ENCODE measurements at regions not wholly inside any gene's neighbourhood (a gene's known extent, or its start where the extent isn't known, plus 50 kb on each side); places are given as distances from the start of the nearest gene placed in this dataset.

GRCh38 chr5:89087128-89087527 is 204.1 kb upstream of the MEF2C start:
- TF ChIP-seq, protein P1, sequence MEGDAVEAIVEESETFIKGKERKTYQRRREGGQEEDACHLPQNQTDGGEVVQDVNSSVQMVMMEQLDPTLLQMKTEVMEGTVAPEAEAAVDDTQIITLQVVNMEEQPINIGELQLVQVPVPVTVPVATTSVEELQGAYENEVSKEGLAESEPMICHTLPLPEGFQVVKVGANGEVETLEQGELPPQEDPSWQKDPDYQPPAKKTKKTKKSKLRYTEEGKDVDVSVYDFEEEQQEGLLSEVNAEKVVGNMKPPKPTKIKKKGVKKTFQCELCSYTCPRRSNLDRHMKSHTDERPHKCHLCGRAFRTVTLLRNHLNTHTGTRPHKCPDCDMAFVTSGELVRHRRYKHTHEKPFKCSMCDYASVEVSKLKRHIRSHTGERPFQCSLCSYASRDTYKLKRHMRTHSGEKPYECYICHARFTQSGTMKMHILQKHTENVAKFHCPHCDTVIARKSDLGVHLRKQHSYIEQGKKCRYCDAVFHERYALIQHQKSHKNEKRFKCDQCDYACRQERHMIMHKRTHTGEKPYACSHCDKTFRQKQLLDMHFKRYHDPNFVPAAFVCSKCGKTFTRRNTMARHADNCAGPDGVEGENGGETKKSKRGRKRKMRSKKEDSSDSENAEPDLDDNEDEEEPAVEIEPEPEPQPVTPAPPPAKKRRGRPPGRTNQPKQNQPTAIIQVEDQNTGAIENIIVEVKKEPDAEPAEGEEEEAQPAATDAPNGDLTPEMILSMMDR (IDR thresholded peaks at IDR 0.05; ENCODE audit: insufficient read depth, low read depth, low read length, missing control alignments) = no peak
- DNase-seq (ENCODE audit: low read depth) = no peak
- H3K4me3 ChIP-seq (ENCODE audit: low read depth, low read length) = no peak overlapping the region

GRCh38 chr5:89086390-89087086 is 203.6 kb upstream of the MEF2C start:
- TF ChIP-seq, protein P1 (IDR thresholded peaks at IDR 0.05; ENCODE audit: insufficient read depth, low read depth, low read length, missing control alignments) = no peak
- H3K4me3 ChIP-seq (ENCODE audit: low read depth, low read length) = no peak overlapping the region
- no peak for DNase-seq (ENCODE audit: low read depth)

- H3K4me3 ChIP-seq (ENCODE audit: low read depth, low read length) = no peak overlapping the region
- TF ChIP-seq, protein P1 (IDR thresholded peaks at IDR 0.05; ENCODE audit: insufficient read depth, low read depth, low read length, missing control alignments) = no peak
- no peak for DNase-seq (ENCODE audit: low read depth)
These were observed 200.8 kb upstream of the MEF2C start for GRCh38 chr5:89083791-89084190.

DNA sequence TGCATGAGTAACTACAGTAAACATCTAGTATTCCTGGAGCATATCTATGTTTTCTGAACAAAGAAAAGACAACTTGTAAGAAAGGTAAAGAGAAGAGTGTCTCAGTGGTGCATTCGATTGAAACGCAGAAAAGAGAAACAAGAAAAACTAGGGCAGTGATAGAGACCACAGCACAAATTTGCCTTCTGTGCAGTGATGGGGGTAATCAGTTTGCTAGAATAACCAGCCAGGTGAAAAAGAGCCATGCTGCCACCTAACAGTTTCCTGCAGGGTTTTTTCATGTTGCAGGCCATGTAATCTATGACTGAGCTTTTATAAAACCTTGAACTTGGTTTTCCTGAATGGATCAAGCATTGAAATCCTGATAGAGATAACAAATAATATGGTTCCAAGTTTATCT is 198.4 kb upstream of the MEF2C start:
- peak overlapping the region; percentile 18; the same call in 1 of the 2 replicates for H3K4me3 ChIP-seq (ENCODE audit: low read depth, low read length)
- TF ChIP-seq, protein P1 (IDR thresholded peaks at IDR 0.05; ENCODE audit: insufficient read depth, low read depth, low read length, missing control alignments) = no peak
- peak; percentile 70 for DNase-seq (ENCODE audit: low read depth)

GRCh38 chr5:89080467-89081116 is 197.6 kb upstream of the MEF2C start:
- peak overlapping the region; percentile 18 for H3K4me3 ChIP-seq (ENCODE audit: low read depth, low read length)
- TF ChIP-seq, protein P1 (IDR thresholded peaks at IDR 0.05; ENCODE audit: insufficient read depth, low read depth, low read length, missing control alignments) = no peak
- peak; percentile 42 for DNase-seq (ENCODE audit: low read depth)

DNA sequence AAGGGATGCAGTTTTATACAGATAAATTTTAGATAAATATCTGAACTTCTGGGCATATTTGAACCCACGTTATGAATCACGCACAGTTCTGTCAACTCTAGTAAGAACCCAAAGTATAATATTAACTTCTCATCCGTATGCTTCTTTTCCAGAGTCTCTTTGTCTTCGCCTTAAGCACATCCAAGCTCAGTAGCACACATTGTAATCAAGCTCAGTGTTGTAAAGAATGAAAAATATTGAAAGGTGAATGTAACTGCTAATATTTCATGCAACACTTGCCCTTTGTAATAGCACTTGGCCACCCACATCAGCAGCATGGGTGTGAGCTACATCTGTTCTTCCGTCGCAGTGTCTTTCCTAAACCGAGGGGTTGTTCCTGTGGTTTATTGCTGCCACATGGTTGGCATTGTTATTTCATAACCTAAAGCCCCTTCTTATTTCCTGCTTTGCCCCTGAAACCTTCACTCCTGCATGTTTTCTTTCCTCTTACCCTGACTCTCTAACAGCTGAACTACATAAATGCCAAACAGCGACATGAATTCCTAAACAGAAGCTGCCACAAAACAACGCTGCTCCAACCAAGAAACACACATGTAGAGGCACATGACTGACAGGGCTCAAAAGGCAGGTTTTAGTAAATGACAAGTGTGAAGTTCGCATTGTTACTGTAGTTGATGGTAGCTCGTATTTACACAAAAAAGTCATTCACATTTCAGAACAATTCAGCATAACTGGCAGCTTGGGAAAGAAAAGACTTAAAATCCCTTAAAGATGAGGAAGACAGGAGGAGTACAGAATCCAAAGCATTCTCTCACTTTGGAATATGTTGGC is 190.1 kb upstream of the MEF2C start:
- TF ChIP-seq, protein P1 (IDR thresholded peaks at IDR 0.05; ENCODE audit: insufficient read depth, low read depth, low read length, missing control alignments) = no peak
- DNase-seq (ENCODE audit: low read depth) = no peak
- H3K4me3 ChIP-seq (ENCODE audit: low read depth, low read length) = no peak overlapping the region

Data from GM12865 (cell line).